ENCODE measurements at regions not wholly inside any gene's neighbourhood (a gene's known extent, or its start where the extent isn't known, plus 50 kb on each side); places are given as distances from the start of the nearest gene placed in this dataset.

DNA sequence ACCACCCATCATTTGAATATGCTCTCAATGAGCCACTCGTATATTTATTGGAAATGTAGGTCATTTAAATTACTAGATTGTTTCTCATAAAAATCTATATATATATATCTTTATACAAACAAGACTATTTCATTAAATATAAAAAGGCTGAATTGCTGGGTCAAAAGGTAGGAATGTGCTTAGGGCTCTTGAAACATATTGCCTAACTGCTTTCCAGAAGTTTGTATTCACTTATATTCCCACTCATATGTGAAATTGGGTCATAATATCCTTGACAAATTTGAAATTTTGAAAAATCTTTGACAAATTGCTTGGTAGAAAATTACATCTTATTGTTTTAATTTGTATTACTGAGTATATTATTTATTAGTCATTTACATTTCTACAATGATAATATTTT lies 999.8 kb upstream of the CDH2 start:
- DNase-seq, result no peak

DNA sequence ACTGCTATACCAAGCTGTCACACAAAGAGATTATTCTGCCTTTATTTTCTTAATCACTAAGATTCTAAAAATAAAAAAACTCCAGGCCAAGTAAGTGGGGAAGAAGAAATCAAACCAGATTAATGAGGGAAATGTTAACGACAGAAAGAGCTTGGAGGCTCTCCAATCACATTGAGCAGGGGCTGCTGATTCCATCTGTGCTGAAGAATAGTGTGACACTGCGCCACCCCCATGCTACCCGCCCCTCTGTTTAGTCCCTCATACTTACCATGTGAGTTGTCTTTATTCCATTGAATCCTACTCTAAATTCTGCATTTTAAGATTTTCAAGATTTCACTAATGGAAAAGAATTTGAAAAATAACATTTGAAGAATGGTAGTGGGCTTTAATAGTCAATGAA lies 998.0 kb upstream of the CDH2 start:
- no peak for DNase-seq

DNA sequence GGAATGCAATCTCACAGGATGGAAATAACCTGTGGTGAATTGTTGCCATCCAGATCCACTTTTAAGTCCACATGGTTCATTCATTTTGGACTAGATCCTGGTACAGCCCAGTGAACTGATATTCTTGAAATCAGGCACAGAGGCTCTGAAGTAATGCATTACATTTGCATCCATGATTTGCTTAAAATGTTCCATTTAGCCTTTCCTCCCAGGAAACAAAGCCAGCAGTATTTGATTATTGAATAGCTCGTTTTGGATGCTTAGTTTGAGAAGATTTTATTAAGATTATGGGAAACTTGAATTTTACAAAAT lies 995.8 kb upstream of the CDH2 start:
- no peak for DNase-seq

- no peak for DNase-seq
Measured at GRCh38 chr18:29171892-29172755, 995.2 kb upstream of the CDH2 start.

DNA sequence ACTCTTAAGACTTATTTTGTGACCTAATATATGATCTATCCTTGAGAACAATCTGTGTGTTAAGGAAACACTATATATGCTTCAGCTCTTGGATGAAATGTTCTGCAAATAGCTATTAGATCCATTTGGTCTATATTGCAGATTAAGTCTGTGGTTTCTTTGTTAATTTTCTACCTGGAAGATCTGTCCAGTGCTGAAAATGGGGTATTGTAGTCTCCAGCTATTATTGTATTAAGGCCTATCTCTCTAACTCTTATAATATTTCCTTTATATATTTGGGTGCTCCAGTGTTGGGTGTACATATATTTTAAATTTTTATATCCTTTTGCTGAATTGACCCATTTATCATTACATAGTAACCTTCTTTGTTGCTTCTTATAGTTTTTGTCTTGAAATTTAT lies 992.7 kb upstream of the CDH2 start:
- no peak for DNase-seq

DNA sequence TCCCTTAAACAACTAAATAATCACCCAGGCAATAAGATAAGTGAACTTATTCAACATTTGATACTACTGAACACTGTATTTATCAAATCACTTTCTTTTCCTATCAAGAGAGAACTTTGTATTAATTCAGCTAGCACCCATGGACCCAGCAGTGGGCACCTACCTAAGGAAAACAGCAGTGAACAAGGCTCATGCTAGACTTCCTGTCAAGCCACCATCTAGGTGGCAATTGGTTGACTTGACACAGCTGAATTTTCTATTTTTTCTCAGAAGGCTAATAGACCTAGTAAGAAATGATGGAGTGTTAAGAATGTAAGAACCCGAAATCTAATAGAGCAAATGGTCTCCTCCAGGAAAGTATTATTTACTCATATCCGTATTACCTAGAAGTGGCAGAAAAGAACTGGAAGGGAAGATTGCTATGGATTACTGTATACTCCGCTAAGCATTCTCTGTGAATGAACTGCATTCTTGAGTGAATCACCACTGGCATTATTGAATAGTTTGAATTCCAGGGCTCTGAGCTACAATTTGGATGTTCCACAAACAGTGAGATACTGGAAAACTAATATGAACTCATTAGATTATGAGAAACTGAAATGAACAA lies 988.2 kb upstream of the CDH2 start:
- DNase-seq, result no peak

DNA sequence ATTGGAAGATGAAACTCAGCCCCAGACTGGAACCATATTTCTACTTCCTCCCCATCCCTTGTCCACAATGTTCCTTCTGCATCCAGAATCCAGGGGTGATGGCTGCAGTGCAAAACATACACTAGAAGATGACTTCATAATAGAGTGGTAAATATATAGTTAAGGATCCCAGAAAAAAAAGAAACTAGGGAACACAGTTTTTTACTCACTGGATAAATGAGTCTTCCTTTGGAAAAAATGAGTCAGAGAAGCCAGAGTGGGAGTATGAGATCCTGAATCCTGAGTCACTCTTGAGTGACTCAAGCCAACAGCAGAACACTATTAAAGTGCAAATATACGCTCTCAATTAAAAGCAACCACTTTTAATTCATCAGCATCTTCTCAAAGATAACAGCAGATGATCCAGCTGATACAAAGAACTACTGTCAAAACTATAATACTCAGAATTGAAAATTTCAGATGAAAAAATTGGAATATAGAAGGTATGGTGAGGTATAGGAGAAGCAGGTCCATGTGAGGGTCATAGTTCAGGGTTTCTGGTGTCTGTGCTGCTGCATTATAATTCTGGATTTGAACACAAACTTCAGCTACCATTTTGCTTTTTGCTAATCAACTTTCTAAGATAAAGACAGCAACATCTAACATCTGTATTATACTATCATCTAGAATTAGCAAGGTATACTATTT lies 987.2 kb upstream of the CDH2 start:
- no peak for DNase-seq

DNA sequence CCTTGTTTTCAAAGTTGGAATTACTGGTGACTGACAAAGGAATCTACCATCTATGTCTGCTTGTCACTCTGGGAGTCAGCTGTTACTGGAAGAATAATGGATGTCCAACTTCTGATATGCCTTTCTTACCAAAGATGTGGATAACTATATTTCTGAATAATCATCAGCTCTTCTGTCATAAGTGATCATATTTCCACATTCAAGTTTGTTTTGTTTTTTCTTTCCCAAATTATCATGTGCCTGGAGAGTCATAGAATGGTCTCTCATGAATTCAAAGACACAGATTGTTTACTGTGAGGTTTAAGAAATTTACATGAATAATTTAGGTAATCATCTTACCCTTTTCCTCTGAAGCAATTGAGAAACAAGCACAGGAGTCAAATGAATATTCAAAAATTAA lies 986.7 kb upstream of the CDH2 start:
- no peak for DNase-seq

GRCh38 chr18:29161429-29161828 lies 984.5 kb upstream of the CDH2 start:
- DNase-seq, result no peak

DNA sequence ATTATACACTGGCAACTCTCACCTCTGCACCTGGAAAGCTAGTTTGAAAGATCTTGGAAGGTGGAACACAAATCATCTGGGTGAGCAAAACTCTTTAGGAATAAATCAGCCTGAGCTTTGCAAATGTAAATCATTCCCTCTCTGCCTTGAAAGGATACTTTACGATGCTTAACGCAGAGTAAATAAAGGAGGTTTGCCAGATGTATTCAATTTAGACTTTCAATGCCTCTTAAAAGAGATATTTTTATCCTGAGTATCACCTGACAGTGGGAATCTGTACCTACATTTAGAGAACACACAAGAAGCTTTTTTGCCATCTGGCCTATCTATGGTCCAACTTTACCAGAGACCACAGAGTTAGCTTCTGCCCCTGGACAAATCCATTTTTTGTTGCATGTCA lies 983.2 kb upstream of the CDH2 start:
- peak; percentile 58 to 69 for DNase-seq

DNA sequence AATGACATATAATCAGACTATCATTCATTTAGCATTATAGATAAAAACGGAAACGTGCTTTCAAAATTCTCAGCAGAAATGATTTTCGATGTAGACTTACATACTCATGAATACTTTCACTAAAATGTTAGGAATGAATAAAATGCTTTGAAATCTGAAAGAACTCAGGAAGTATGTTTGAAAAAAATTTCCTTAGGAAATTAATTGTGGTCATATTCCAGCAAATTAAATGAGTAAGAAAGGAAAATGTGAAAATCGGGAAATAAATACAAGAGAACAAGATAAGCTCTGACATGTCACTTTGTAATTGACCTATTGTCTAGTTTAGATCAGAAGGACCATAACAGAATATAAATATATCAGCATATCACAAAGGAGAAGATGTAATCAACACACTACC lies 981.0 kb upstream of the CDH2 start:
- no peak for DNase-seq

DNA sequence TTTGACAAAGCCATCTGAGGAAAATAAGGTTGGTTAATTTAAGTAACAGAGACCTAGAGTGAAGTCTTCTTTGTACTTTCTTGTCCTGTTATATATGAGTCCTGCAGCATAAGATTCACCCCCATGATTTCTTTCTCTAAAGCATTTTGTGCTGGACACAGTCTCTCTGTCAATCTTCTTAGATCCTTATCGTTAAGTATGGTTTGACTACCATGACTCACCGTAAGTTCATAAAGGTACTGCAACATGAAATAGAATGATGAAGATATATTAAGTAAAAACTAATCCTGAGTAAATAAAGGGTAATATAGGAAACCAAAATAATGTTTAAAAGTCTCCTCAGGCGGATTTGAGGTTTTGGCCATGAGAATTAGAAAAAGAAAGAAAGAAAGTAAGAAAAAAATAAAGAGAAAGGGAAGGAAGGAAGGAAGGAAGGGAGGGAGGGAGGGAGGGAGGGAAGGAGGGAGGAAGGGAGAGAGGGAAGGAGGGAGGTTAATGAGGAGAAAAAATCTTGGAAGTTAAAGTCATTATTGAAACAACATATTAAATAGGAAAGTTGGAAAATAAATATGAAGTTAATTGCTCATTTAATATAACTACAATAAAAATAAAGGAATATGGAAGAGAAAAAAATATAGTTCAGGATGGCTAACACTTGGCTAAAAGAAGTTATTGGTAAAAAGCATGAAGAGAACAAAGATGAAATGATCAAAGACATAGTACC lies 980.3 kb upstream of the CDH2 start:
- no peak for DNase-seq

GRCh38 chr18:29156531-29156930 lies 979.6 kb upstream of the CDH2 start:
- no peak for DNase-seq

DNA sequence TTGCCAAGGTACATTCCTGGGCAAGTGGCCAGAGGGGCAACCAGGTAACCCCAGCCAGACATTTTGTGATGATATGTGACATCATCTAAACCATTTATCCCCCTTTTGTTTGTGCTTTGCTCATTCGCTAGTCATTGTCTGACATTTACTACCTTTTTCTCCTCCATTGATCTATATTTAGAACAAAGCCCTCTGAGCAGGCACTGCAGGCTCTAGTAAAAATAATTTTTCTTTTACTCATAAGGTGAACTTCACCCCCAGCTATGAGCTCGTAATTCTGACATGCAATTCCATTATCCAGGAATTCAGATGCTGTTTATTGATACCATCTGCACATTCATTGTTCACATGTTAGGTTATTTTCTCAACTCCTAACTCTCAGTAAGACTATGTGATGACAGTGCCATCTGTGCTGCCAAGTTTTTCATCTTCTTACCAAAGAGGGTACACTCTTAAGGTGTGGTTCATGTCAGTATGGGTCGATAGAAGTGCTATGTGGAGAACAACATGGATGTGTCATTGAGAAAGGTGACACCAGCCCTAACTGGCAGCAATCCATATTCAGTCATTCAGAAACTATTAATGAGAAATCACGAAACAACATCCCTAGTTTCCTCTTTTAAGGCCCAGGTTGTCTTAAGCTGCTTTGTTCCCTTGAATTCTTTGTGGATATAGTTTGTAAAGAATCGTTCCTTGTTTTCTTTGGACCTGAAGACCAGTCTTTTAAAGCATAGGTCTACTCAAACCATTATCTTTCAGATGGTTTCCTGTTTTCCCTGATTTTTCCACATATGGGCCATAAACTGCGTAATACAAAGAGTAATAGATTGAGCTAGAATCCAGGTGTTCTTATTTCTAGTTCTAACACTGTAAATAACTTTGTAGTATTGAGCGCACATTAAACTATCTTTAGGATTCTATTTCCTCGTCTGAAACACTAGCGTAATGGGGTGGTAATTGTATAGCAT lies 978.1 kb upstream of the CDH2 start:
- DNase-seq, result no peak

GRCh38 chr18:29154196-29154757 lies 977.3 kb upstream of the CDH2 start:
- DNase-seq, result no peak

- no peak for DNase-seq
Measured at GRCh38 chr18:29153091-29153490, 976.2 kb upstream of the CDH2 start.

- peak in 1 of 2 experiments; percentile 24 for DNase-seq
Measured at GRCh38 chr18:29147944-29148343, 971.0 kb upstream of the CDH2 start.

DNA sequence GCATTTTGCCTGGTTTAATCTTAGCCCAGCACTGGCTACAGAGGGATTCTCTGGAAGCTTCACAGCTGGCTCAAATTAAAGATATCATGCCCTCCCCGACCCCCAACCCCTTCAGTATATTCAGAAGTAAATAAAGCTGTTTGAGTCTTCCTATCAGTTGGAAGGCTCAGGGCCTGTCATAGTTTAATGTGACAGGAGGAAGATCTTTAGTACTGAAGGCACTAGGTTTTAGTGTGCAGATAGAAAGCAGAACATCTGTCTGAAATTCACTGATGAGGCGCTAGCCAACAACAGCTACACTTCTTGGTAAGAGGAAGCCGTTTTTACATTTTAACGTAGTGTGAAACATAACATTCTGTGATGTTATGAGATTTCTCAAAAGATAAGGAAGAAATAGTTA lies 969.1 kb upstream of the CDH2 start:
- no peak for DNase-seq

DNA sequence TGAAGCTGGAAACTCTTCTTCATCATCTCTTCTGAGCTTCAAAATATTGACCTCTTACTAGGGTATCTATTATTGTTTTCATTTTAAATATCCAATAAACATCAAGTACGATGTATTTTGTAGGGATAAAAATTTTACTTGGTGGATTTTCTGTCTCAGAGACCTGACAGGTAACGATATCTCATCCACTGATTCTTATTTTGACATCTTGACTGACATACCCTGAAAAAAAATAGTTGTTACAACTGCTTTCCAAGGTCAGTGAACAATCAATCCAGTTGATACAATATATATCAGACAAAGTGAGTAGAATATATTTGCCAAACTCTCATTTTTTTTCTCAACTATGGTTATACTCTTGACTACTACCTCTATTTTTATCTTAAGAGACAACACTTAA lies 963.7 kb upstream of the CDH2 start:
- DNase-seq, result no peak

GRCh38 chr18:29137773-29138495 lies 961.0 kb upstream of the CDH2 start:
- DNase-seq, result no peak
